ENCODE measurements at regions not wholly inside any gene's neighbourhood (a gene's known extent, or its start where the extent isn't known, plus 50 kb on each side); places are given as distances from the start of the nearest gene placed in this dataset.

DNA sequence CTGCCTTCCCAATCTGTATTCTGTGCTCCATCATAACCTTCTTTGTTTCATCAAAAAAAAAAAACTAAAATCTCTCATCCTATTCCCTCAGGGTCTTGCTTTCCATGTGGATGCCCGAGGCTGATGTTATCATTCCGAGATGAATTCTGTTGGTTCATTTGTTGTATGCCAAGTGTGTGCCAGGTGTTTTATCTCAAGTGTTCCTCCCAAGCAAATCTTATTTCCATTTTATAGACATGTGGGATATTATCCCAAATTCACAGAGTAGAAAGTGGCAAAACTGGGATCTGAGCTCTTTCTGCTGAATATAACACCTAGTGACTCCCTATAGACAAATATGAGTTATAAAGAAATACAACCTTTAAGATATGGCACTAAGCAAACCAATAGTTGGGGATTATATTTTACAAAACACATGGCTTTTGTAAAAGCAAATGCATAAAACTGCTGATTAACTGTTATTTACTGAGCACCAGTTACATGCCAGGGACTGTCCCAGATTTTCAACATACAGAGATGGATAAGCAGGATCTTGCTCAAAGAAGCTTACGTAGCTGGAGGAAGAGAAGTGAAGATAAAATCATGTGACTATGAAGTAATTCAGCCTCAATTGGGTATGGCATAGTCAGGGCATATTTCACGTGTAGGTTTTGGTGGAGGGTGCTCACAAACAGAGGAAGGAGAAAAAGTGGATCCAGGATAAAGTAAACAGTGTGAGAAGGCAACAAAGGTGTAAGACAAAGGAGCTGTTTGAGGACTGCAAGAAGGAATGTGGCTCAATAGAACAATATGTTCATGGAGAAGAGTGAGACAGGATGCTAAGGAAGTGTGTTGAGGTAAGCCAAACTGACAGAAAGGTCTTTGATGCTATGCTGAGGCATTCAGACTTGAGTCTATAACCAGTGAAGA is 143.3 kb upstream of the ADAMTSL1 start:
- Histone ChIP-seq H3K27ac (ENCODE audit: poor library complexity, severe bottlenecking) (no peak overlapping the region), H3K4me3 (ENCODE audit: severe bottlenecking) (no peak overlapping the region), H3K36me3 (ENCODE audit: low read depth) (no peaks in the 10 kb centered on the region), H3K4me1 (ENCODE audit: insufficient read depth, poor library complexity, severe bottlenecking) (no peaks in the 10 kb centered on the region), H3K9me3 (ENCODE audit: severe bottlenecking) (no peaks in the 10 kb centered on the region), H3K27me3 (ENCODE audit: insufficient read depth, poor library complexity, severe bottlenecking) (no peaks in the 10 kb centered on the region)
- DNase-seq (ENCODE audit: low spot score) (no peak), ATAC-seq (ENCODE audit: low read depth) (no peak)
- TF ChIP-seq, protein P1, sequence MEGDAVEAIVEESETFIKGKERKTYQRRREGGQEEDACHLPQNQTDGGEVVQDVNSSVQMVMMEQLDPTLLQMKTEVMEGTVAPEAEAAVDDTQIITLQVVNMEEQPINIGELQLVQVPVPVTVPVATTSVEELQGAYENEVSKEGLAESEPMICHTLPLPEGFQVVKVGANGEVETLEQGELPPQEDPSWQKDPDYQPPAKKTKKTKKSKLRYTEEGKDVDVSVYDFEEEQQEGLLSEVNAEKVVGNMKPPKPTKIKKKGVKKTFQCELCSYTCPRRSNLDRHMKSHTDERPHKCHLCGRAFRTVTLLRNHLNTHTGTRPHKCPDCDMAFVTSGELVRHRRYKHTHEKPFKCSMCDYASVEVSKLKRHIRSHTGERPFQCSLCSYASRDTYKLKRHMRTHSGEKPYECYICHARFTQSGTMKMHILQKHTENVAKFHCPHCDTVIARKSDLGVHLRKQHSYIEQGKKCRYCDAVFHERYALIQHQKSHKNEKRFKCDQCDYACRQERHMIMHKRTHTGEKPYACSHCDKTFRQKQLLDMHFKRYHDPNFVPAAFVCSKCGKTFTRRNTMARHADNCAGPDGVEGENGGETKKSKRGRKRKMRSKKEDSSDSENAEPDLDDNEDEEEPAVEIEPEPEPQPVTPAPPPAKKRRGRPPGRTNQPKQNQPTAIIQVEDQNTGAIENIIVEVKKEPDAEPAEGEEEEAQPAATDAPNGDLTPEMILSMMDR (IDR thresholded peaks at IDR 0.05; ENCODE audit: poor library complexity, severe bottlenecking) = no peak

DNA sequence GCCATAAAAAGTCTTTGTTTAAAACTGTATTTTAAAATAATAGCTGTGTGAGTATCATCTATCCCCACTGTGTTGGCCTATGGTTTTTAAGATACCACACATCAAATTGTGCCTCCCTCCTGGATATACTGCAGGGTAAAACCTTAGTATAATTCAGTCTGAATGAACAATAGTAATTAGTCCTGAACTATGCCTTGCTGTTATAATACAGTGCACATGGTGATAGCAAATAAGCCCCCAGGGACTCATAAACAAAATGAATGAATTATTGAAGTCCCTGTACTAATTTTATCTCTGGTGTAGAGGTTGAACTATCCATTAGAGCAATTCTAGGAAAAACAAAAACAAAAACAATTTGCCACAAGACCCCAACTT is 142.7 kb upstream of the ADAMTSL1 start:
- Histone ChIP-seq H3K4me1 (ENCODE audit: insufficient read depth, poor library complexity, severe bottlenecking) (no peaks in the 10 kb centered on the region), H3K27me3 (ENCODE audit: insufficient read depth, poor library complexity, severe bottlenecking) (no peaks in the 10 kb centered on the region), H3K36me3 (ENCODE audit: low read depth) (no peaks in the 10 kb centered on the region), H3K4me3 (ENCODE audit: severe bottlenecking) (no peak overlapping the region), H3K9me3 (ENCODE audit: severe bottlenecking) (no peaks in the 10 kb centered on the region), H3K27ac (ENCODE audit: poor library complexity, severe bottlenecking) (no peak overlapping the region)
- ATAC-seq (ENCODE audit: low read depth) (no peak), DNase-seq (ENCODE audit: low spot score) (no peak)
- TF ChIP-seq, protein P1 (IDR thresholded peaks at IDR 0.05; ENCODE audit: poor library complexity, severe bottlenecking) = no peak

DNA sequence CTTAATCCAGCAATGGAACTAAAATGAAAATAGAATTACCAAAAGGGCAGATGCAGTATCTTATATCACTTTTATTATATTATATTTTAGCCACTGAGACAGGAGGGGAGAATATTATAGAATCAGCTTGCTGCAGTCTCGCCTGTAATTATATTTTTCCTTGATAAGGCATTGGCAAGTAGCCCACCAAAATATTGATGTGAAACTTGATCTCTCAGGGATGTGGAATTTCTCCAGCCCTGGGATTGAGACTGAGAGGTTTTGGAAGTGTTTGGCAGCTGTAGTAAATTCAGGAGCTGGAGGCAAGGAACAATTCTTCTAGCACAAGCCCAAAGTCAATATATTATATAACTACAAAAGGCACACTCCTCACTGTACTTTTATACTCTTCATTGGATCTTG is 142.1 kb upstream of the ADAMTSL1 start:
- H3K27ac ChIP-seq (ENCODE audit: poor library complexity, severe bottlenecking) = no peak overlapping the region
- H3K27me3 ChIP-seq (ENCODE audit: insufficient read depth, poor library complexity, severe bottlenecking) = no peaks in the 10 kb centered on the region
- DNase-seq (ENCODE audit: low spot score) (no peak), ATAC-seq (ENCODE audit: low read depth) (no peak)
- H3K4me1 ChIP-seq (ENCODE audit: insufficient read depth, poor library complexity, severe bottlenecking) = no peaks in the 10 kb centered on the region
- H3K9me3 ChIP-seq (ENCODE audit: severe bottlenecking) = no peaks in the 10 kb centered on the region
- no peaks in the 10 kb centered on the region for H3K36me3 ChIP-seq (ENCODE audit: low read depth)
- TF ChIP-seq, protein P1 (IDR thresholded peaks at IDR 0.05; ENCODE audit: poor library complexity, severe bottlenecking) = no peak
- no peak overlapping the region for H3K4me3 ChIP-seq (ENCODE audit: severe bottlenecking)

DNA sequence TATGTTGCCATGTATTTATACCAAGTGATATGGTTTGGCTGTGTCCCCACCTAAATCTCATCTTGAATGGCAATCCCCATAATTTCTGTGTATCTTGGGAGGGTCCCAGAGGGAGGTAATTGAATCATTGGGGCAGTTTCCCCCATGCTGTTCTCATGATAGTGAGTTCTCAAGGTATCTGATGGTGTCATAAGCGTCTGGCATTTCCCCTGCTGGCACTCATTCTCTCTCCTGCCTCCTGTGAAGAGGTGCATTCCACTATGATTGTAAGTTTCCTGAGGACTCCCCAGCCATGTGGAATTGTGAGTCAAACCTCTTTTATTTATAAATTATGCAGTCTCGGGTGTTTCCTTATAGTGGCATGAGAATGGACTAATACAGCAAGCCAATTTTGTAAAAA is 140.8 kb upstream of the ADAMTSL1 start:
- TF ChIP-seq, protein P1 (IDR thresholded peaks at IDR 0.05; ENCODE audit: poor library complexity, severe bottlenecking) = no peak

DNA sequence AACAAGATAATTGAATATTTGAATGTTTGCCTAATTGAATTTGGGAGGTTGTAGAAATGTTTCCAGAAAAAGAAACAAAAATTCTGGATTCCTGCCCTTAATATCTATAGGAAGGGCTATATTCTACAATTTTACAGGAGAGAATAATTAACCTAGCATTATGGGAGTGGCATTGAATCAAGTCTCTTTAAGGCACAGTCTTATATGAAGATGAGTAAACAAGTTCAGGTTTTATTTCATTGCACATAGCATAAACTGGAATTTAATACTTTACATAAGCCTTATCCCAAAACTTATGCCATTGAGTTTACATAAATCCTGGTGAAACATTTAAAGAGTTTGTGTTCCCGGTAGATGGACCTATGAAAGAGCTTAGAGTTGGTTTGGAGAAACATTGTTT is 138.1 kb upstream of the ADAMTSL1 start:
- no peak overlapping the region for H3K27ac ChIP-seq (ENCODE audit: poor library complexity, severe bottlenecking)
- H3K36me3 ChIP-seq (ENCODE audit: low read depth) = no peaks in the 10 kb centered on the region
- TF ChIP-seq, protein P1 (IDR thresholded peaks at IDR 0.05; ENCODE audit: poor library complexity, severe bottlenecking) = no peak
- no peaks in the 10 kb centered on the region for H3K27me3 ChIP-seq (ENCODE audit: insufficient read depth, poor library complexity, severe bottlenecking)
- no peaks in the 10 kb centered on the region for H3K4me1 ChIP-seq (ENCODE audit: insufficient read depth, poor library complexity, severe bottlenecking)
- H3K9me3 ChIP-seq (ENCODE audit: severe bottlenecking) = no peaks in the 10 kb centered on the region
- DNase-seq (ENCODE audit: low spot score) = no peak
- no peak overlapping the region for H3K4me3 ChIP-seq (ENCODE audit: severe bottlenecking)
- ATAC-seq (ENCODE audit: low read depth) = no peak

More for the DNA sequence above, 140.8 kb upstream of the ADAMTSL1 start:
- Histone ChIP-seq H3K27ac (ENCODE audit: poor library complexity, severe bottlenecking) (no peak overlapping the region), H3K4me3 (ENCODE audit: severe bottlenecking) (no peak overlapping the region), H3K36me3 (ENCODE audit: low read depth) (no peaks in the 10 kb centered on the region), H3K27me3 (ENCODE audit: insufficient read depth, poor library complexity, severe bottlenecking) (no peaks in the 10 kb centered on the region), H3K4me1 (ENCODE audit: insufficient read depth, poor library complexity, severe bottlenecking) (no peaks in the 10 kb centered on the region), H3K9me3 (ENCODE audit: severe bottlenecking) (no peaks in the 10 kb centered on the region)
- ATAC-seq (ENCODE audit: low read depth) = no peak
- no peak for DNase-seq (ENCODE audit: low spot score)

All from RWPE2 (cell line).